PC-9 (cell line): ENCODE measurements at regions not wholly inside any gene's neighbourhood (a gene's known extent, or its start where the extent isn't known, plus 50 kb on each side); places are given as distances from the start of the nearest gene placed in this dataset.

Experiments used
- BruUV-seq: library from RNA; stranded (reverse); fragments of 400-500 nt; replicated peaks from 2 replicates; lab custom pipeline; 2021; lab: Mats Ljungman, UMichigan
- CTCF ChIA-PET: fragments of 300-600 bp; sonication (Branson Sonifier 250); formaldehyde crosslinking; loops from one replicate; lab custom pipeline; 2022; ENCODE audit warnings: antibody characterized with exemption; lab: Charles Lee
- POLR2A ChIA-PET: fragments of 300-600 bp; sonication (Branson Sonifier 250); formaldehyde crosslinking; loops from one replicate; lab custom pipeline; 2022; ENCODE audit warnings: antibody characterized with exemption; ENCODE audit not compliant: unreplicated experiment; lab: Charles Lee
- DNase-seq, 2 experiments: peaks; one replicate each; pipeline versions ENCODE4 v3.0.0 to v3.0.0-alpha.2; 2015 to 2022; ENCODE audit warnings: mixed read lengths in 1 of 2
- H2AFZ ChIP-seq: fragments of 200-600 bp; sonication (generic); 2 replicates; pipeline ENCODE4 v1.8.1; 2017; ENCODE audit warnings: antibody characterized with exemption
- H3F3A ChIP-seq: fragments of 200-600 bp; sonication (generic); 2 replicates; pipeline ENCODE4 v1.8.1; 2017; ENCODE audit warnings: antibody characterized with exemption, mild to moderate bottlenecking, low read depth; ENCODE audit not compliant: insufficient read depth
- H3K27ac ChIP-seq: fragments of 200-600 bp; sonication (generic); 2 replicates; pipeline ENCODE4 v1.6.1; 2016; ENCODE audit warnings: mixed run types
- H3K27me3 ChIP-seq: fragments of 200-600 bp; sonication (generic); 2 replicates; pipeline ENCODE4 v1.6.1; 2016; ENCODE audit warnings: low read depth, mixed run types; ENCODE audit not compliant: insufficient read depth
- H3K36me3 ChIP-seq: fragments of 200-600 bp; sonication (generic); 2 replicates; pipeline ENCODE4 v1.6.1; 2016; ENCODE audit warnings: low read depth, mixed run types
- H3K4me1 ChIP-seq: fragments of 200-600 bp; sonication (generic); replicated peaks from 2 replicates; pipeline ENCODE4 v1.6.1; 2016; ENCODE audit warnings: mixed run types; ENCODE audit not compliant: insufficient read depth
- H3K4me2 ChIP-seq: fragments of 200-600 bp; sonication (generic); 2 replicates; pipeline ENCODE4 v1.6.1; 2017; ENCODE audit warnings: mixed run types
- H3K4me3 ChIP-seq: fragments of 200-600 bp; sonication (generic); 2 replicates; pipeline ENCODE4 v1.6.1; 2016; ENCODE audit warnings: mixed run types
- H3K79me2 ChIP-seq: fragments of 200-600 bp; sonication (generic); 2 replicates; pipeline ENCODE4 v1.6.1; 2017; ENCODE audit warnings: low read depth, mixed run types
- H3K9me2 ChIP-seq: fragments of 200-600 bp; sonication (generic); 2 replicates; pipeline ENCODE4 v1.8.1; 2017; ENCODE audit warnings: mild to moderate bottlenecking; ENCODE audit not compliant: insufficient read depth
- H3K9me3 ChIP-seq: fragments of 200-600 bp; sonication (generic); 2 replicates; pipeline ENCODE4 v1.8.1; 2016; ENCODE audit warnings: low read depth; ENCODE audit not compliant: insufficient read depth
- H4K20me1 ChIP-seq: fragments of 200-600 bp; sonication (generic); 2 replicates; pipeline ENCODE4 v1.8.1; 2017; ENCODE audit not compliant: insufficient read depth
- CTCF ChIP-seq: fragments of 200-600 bp; sonication (generic); conservative IDR thresholded peaks from 2 replicates; pipeline ENCODE4 v1.6.1; 2017; ENCODE audit warnings: mixed run types, antibody characterized with exemption, mild to moderate bottlenecking, moderate library complexity
- EZH2 ChIP-seq: fragments of 200-600 bp; sonication (generic); IDR thresholded peaks from 2 replicates; pipeline ENCODE4 v1.8.0; 2017; ENCODE audit warnings: antibody characterized with exemption, low read depth
- intact Hi-C: fragments of 100-400 bp; cut with micrococcal nuclease; formaldehyde crosslinking; loops from one replicate; pipeline ENCODE4 v1.10.0; 2022; ENCODE audit not compliant: unreplicated experiment

DNA sequence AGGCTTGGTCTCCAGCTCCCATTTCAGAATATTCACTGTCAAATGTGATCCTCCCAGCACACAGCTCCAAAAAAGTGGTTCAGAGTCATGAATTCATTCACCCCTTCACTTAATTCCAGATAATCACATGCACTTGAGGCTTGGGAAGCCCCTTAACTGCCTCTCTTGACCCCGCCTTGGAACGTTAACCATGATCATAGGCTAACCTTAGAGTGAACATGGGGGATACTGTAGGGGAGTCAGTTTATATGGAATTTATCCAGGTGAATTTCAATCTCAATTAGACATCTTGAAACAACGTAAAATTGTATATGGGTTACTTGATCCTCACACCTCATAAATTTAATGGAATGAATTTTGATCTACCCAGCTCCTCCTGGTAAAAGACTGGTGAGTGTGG lies 346.8 kb upstream of the ARID1B start:
- CTCF ChIA-PET: no interaction called here

DNA sequence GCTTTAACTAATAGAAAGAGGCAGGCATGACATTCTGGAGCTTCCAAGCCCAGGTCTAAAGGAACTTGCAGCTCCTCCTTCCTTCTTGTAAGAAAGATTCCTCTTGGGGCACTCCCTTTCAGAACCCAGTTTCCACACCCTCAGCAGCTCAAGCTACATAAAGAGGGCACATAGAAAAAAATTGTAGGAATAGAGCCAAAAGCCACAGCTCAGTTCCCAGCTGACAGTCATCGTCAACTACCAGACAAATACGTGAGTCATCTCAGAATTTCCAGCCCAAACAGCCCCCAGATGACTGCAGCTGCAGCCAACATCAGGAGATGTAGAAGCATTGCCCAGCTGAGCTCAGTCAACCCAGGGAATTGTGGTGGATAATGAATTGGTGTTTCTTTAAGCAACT lies 349.8 kb upstream of the ARID1B start:
- no peaks in the 10 kb centered on the region for H3K36me3 ChIP-seq
- H3K79me2 ChIP-seq: no peaks in the 10 kb centered on the region
- POLR2A ChIA-PET: no interaction called here
- no peaks in the 10 kb centered on the region for H4K20me1 ChIP-seq
- H3K4me3 ChIP-seq: no peak overlapping the region
- DNase-seq: peak; percentile 1 to 67
- BruUV-seq: no TSS peak
- intact Hi-C loops: no loop called here
- TF ChIP-seq CTCF (no peak), EZH2 (no peak)
- H3K4me1 ChIP-seq: peaks cover 3% of the 10 kb centered on the region
- no peaks in the 10 kb centered on the region for H3F3A ChIP-seq
- H3K4me2 ChIP-seq: no peak overlapping the region; the same call in 1 of the 2 replicates
- no peaks in the 10 kb centered on the region for H3K9me2 ChIP-seq
- CTCF ChIA-PET: interaction anchor here (0.6 to 0.7 kb wide), 2 partner anchors 24 to 522 kb away, joined by 3 to 5 read pairs; no protein-coding TSS in a partner anchor
- no peaks in the 10 kb centered on the region for H3K27me3 ChIP-seq
- H2AFZ ChIP-seq: no peak overlapping the region
- no peak overlapping the region for H3K27ac ChIP-seq
- peaks cover 2% of the 10 kb centered on the region; the same call in 1 of the 2 replicates for H3K9me3 ChIP-seq

More for the DNA sequence above, 346.8 kb upstream of the ARID1B start:
- Histone ChIP-seq H3K4me1 (no peaks in the 10 kb centered on the region; the same call in 1 of the 2 replicates), H3K36me3 (no peaks in the 10 kb centered on the region), H4K20me1 (no peaks in the 10 kb centered on the region), H3K4me3 (no peak overlapping the region), H3K9me3 (no peaks in the 10 kb centered on the region), H3K4me2 (no peak overlapping the region), H3F3A (no peaks in the 10 kb centered on the region), H2AFZ (no peak overlapping the region), H3K9me2 (no peaks in the 10 kb centered on the region), H3K27me3 (no peaks in the 10 kb centered on the region), H3K79me2 (no peaks in the 10 kb centered on the region), H3K27ac (no peak overlapping the region)
- intact Hi-C loops: no loop called here
- no peak for TF ChIP-seq CTCF
- no peak for TF ChIP-seq EZH2
- no TSS peak for BruUV-seq
- DNase-seq: no peak
- POLR2A ChIA-PET: no interaction called here

- no peaks in the 10 kb centered on the region for H3K9me2 ChIP-seq
- H3K27me3 ChIP-seq: no peaks in the 10 kb centered on the region
- no peak overlapping the region for H3K4me3 ChIP-seq
- POLR2A ChIA-PET: no interaction called here
- no peak for DNase-seq
- no peaks in the 10 kb centered on the region for H4K20me1 ChIP-seq
- no peaks in the 10 kb centered on the region for H3F3A ChIP-seq
- BruUV-seq: no TSS peak
- no peak overlapping the region for H3K4me2 ChIP-seq
- H3K9me3 ChIP-seq: peaks cover 7% of the 10 kb centered on the region; the same call in 1 of the 2 replicates
- no peaks in the 10 kb centered on the region for H3K36me3 ChIP-seq
- intact Hi-C loops: no loop called here
- no peak overlapping the region for H2AFZ ChIP-seq
- H3K79me2 ChIP-seq: no peaks in the 10 kb centered on the region
- peaks cover 13% of the 10 kb centered on the region for H3K4me1 ChIP-seq
- CTCF ChIA-PET: no interaction called here
- TF ChIP-seq EZH2: no peak
- TF ChIP-seq CTCF: no peak
- H3K27ac ChIP-seq: no peak overlapping the region
Measured at GRCh38 chr6:156425359-156426020, 351.7 kb upstream of the ARID1B start.
